ENCODE measurements at regions not wholly inside any gene's neighbourhood (a gene's known extent, or its start where the extent isn't known, plus 50 kb on each side); places are given as distances from the start of the nearest gene placed in this dataset.

- TF ChIP-seq CTCF (IDR thresholded peaks at IDR 0.05; ENCODE audit: borderline replicate concordance, extremely low read depth, low read length, poor library complexity, severe bottlenecking) (no peak), EZH2 (IDR thresholded peaks at IDR 0.05; ENCODE audit: borderline replicate concordance, low read depth, low read length, severe bottlenecking) (no peak)
Observed at GRCh38 chr5:68444833-68445232, 229.3 kb downstream of the PIK3R1 start.

Data from DND-41 (cell line).